Aorta (tissue), 5 donors: ENCODE measurements at regions not wholly inside any gene's neighbourhood (a gene's known extent, or its start where the extent isn't known, plus 50 kb on each side); places are given as distances from the start of the nearest gene placed in this dataset.
"Not testable (repeated sequence)": the region's sequence is repeated elsewhere in the genome, so short reads cannot be mapped to it uniquely, and the experiment has no call there.

Source experiments
- ATAC-seq: fragments of 200-7000 bp; cut with Tn5 transposase; one replicate; pipeline ENCODE4 v1.9.1; 2022; ENCODE audit warnings: moderate library complexity; ENCODE audit not compliant: low FRiP score
- DNase-seq, 2 donors: peaks; one replicate each; pipeline ENCODE4 v3.0.0-alpha.2; 2020
- H3K27ac ChIP-seq, 2 donors: one replicate each; pipeline ENCODE4 v1.5.1; 2013; ENCODE audit warnings: low read length in 2 of 2, mild to moderate bottlenecking in 2 of 2, moderate library complexity in 2 of 2, control low read depth in 1 of 2, inconsistent platforms in 1 of 2, low read depth in 1 of 2
- H3K27me3 ChIP-seq, 2 donors: one replicate each; pipeline ENCODE4 v1.6.1; 2013; ENCODE audit warnings: control low read depth in 1 of 2, low read length in 1 of 2, mild to moderate bottlenecking in 1 of 2, moderate library complexity in 1 of 2; ENCODE audit not compliant: insufficient read depth in 2 of 2, control insufficient read depth in 1 of 2
- H3K36me3 ChIP-seq, 2 donors: one replicate each; pipeline ENCODE4 v1.6.1; 2013; ENCODE audit warnings: control low read depth in 1 of 2, low read length in 1 of 2, mild to moderate bottlenecking in 1 of 2; ENCODE audit not compliant: insufficient read depth in 2 of 2, control insufficient read depth in 1 of 2
- H3K4me1 ChIP-seq, 2 donors: one replicate each; pipeline ENCODE4 v1.6.1; 2013; ENCODE audit warnings: low read length in 2 of 2, control low read depth in 1 of 2, mild to moderate bottlenecking in 1 of 2, moderate library complexity in 1 of 2; ENCODE audit not compliant: insufficient read depth in 2 of 2, control insufficient read depth in 1 of 2
- H3K4me3 ChIP-seq, 2 donors: one replicate each; pipeline ENCODE4 v1.5.1; 2013; ENCODE audit warnings: low read length in 2 of 2, control low read depth in 1 of 2, mild to moderate bottlenecking in 1 of 2
- H3K9me3 ChIP-seq: one replicate; pipeline ENCODE4 v1.6.1; 2013; ENCODE audit warnings: mild to moderate bottlenecking, low read length; ENCODE audit not compliant: control insufficient read depth
- WGBS, 2 donors: extraction: QIAGEN DNeasy Blood & Tissue Kit; methylation state at CpG; one replicate each; pipeline ENCODE4 v1.1.7; 2013; 5-methylcytosine and 5-hydroxymethylcytosine counted together
- intact Hi-C, 2 donors: fragments of 100-400 bp; cut with DNase I; formaldehyde crosslinking; loops; one replicate each; pipeline versions ENCODE4 v1.14.2 to v1.15.0; 2022
- donor health status: healthy with polysubstance abuse.
- donor health status: Bipolar disorder and iron deficiency.
- donor health status: DM: no; HTN: no; CAD: no.
- donor health status: DM: no; HTN: no; CAD: no.
- donor health status: DM: yes; HTN: yes; CAD: no.

GRCh38 chr14:27750114-27750513, 1016.5 kb upstream of the FOXG1 start:
- DNase-seq (no peak), ATAC-seq (no peak)
- no peaks in the 10 kb centered on the region for H3K27me3 ChIP-seq
- H3K36me3 ChIP-seq = no peaks in the 10 kb centered on the region
- no peaks in the 10 kb centered on the region for H3K9me3 ChIP-seq
- no peaks in the 10 kb centered on the region for H3K4me1 ChIP-seq
- WGBS, 2 donors = 76 to 77% methylated on average over 4 of the region's 4 CpGs
- no peak overlapping the region for H3K27ac ChIP-seq
- H3K4me3 ChIP-seq = no peak overlapping the region
- intact Hi-C loops = no loop called here

GRCh38 chr14:27757642-27758041, 1008.9 kb upstream of the FOXG1 start:
- H3K4me3 ChIP-seq, H3K9me3 ChIP-seq, ATAC-seq, intact Hi-C loops, H3K4me1 ChIP-seq, DNase-seq, H3K27me3 ChIP-seq, H3K27ac ChIP-seq, H3K36me3 ChIP-seq: not testable (repeated sequence)
- WGBS, 2 donors = 92 to 93% methylated on average over 4 of the region's 4 CpGs

- H3K27me3 ChIP-seq, DNase-seq, H3K36me3 ChIP-seq, H3K4me1 ChIP-seq, intact Hi-C loops, H3K9me3 ChIP-seq, H3K27ac ChIP-seq, H3K4me3 ChIP-seq, ATAC-seq: not testable (repeated sequence)
- 66 to 79% methylated on average over 4 of the region's 4 CpGs for WGBS, 2 donors
Observed at GRCh38 chr14:27760367-27760766, 1006.2 kb upstream of the FOXG1 start.

- H3K9me3 ChIP-seq, DNase-seq, H3K27ac ChIP-seq, H3K4me1 ChIP-seq, H3K27me3 ChIP-seq, H3K4me3 ChIP-seq, ATAC-seq, intact Hi-C loops, H3K36me3 ChIP-seq: not testable (repeated sequence)
- WGBS, 2 donors = 35 to 40% methylated on average over 6 of the region's 6 CpGs
Observed at GRCh38 chr14:27799066-27800028, 967.2 kb upstream of the FOXG1 start.

DNA sequence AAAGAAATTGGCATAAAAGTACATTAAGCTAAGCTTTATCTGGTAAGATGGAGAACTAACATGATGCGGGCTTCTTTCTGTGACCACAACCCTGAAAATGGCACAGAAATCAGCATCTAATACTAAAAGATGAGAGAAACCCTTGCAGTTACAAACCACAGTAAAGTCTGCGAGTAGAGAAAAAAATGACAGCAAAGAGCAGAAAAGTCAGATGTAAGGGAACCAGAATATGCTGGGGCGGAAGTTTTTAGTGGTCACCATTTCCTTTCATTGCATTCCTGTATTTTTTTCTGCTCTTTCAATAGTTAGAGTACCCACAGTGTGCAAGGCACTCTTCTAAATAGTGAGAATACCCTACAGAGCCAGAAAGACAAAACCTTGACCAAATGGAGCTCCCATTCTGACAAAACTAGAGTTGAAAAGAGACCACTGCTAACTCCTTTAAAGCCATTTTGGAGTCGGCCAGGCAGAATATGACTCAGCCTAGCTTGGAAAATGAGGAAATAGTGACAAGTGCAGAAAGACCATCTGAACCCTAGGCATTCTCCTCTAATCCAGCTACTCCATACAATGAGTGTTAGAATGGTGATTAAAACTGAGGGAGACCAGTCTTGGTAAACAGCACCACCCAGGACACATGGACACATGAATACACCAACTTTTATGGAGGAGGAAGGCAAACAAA, 948.7 kb upstream of the FOXG1 start:
- 62 to 70% methylated on average over 4 of the region's 4 CpGs for WGBS, 2 donors
- H3K4me3 ChIP-seq, H3K27me3 ChIP-seq, H3K27ac ChIP-seq, ATAC-seq, H3K36me3 ChIP-seq, DNase-seq, H3K4me1 ChIP-seq, intact Hi-C loops, H3K9me3 ChIP-seq: not testable (repeated sequence)

GRCh38 chr14:27826149-27826548, 940.4 kb upstream of the FOXG1 start:
- H3K4me1 ChIP-seq, H3K9me3 ChIP-seq, intact Hi-C loops, H3K27me3 ChIP-seq, DNase-seq, ATAC-seq, H3K27ac ChIP-seq, H3K36me3 ChIP-seq, H3K4me3 ChIP-seq: not testable (repeated sequence)
- WGBS, 2 donors = 72% methylated on average over 4 of the region's 4 CpGs

DNA sequence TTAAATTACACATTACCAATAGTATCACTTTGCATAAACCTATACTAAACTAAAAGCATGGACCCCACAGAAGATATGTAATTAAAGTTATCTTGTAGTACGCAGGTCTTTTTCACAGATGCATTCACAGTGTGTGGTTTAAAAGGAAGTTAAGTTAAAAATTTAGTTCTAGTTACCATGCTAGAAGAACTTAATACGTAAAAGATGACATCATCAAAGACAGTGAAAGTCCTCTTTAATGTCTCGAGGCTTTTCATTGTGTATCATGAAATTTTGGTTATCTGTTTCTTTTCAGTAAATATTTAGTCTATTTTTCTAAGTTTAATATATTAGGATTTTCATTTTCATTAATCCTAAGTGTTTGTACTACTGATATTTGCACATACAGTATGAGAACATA, 934.6 kb upstream of the FOXG1 start:
- H3K4me3 ChIP-seq, intact Hi-C loops, H3K9me3 ChIP-seq, H3K27me3 ChIP-seq, H3K27ac ChIP-seq, H3K36me3 ChIP-seq, H3K4me1 ChIP-seq, ATAC-seq, DNase-seq: not testable (repeated sequence)
- WGBS, 2 donors = 86 to 89% methylated on average over 3 of the region's 3 CpGs

- H3K27ac ChIP-seq, intact Hi-C loops, DNase-seq, ATAC-seq, H3K27me3 ChIP-seq, H3K4me1 ChIP-seq, H3K4me3 ChIP-seq, H3K36me3 ChIP-seq, H3K9me3 ChIP-seq: not testable (repeated sequence)
- 48 to 49% methylated on average over 5 of the region's 5 CpGs for WGBS, 2 donors
Observed at GRCh38 chr14:27833001-27833400, 933.6 kb upstream of the FOXG1 start.

GRCh38 chr14:27836386-27836785, 930.2 kb upstream of the FOXG1 start:
- no peaks in the 10 kb centered on the region for H3K36me3 ChIP-seq
- intact Hi-C loops = no loop called here
- H3K27ac ChIP-seq = no peak overlapping the region
- H3K4me3 ChIP-seq = no peak overlapping the region
- no peaks in the 10 kb centered on the region for H3K27me3 ChIP-seq
- no peaks in the 10 kb centered on the region for H3K9me3 ChIP-seq
- no peaks in the 10 kb centered on the region for H3K4me1 ChIP-seq
- DNase-seq = no peak
- ATAC-seq = no peak
